ENCODE measurements at regions not wholly inside any gene's neighbourhood (a gene's known extent, or its start where the extent isn't known, plus 50 kb on each side); places are given as distances from the start of the nearest gene placed in this dataset.
"Not testable (repeated sequence)": the region's sequence is repeated elsewhere in the genome, so short reads cannot be mapped to it uniquely, and the experiment has no call there.

- DNase-seq: no peak
Observed at GRCh38 chr2:121151311-121152109, 133.5 kb downstream of the TFCP2L1 start.

DNA sequence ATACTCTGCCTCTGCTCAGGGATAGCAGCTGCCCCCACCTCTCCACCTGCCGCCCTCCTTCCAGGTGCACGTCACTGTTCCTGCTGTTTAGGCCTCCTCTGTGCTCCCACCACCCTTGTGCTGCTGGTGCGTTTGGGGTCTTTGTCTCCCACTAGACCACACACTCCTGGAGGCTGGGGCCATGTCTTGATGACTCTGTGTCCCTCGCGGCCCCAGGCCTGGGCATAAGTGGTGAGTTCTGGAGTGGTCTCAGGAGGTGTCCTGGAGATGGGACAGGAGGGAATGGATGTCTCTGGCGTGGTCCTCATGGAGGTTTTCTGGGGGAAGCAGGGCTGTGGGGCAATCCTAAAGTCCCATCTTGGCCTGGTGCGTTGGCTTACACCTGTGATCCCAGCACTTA lies 132.1 kb downstream of the TFCP2L1 start:
- no peak for DNase-seq

DNA sequence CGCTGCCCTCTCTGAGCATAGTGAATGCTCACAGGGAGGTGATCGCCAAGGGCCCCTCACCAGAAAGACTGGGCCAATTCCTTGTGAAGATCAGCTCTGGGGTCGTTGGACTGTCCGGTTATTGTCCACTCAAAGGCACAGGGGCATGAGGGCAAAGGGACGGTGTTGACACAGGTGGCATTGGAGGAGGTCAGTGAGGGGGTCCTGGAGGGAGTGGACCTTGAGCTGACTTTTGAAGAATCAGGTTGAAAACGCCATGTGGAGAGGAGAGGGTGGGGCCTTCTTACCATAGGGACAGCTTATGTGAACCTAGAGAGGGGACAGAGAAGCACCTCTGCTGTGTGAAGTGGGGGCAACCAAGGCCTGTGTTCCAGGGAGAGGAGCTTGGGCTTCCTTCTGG lies 131.5 kb downstream of the TFCP2L1 start:
- DNase-seq: no peak

GRCh38 chr2:121155502-121156056 lies 129.4 kb downstream of the TFCP2L1 start:
- no peak for DNase-seq

GRCh38 chr2:121157481-121157880 lies 127.5 kb downstream of the TFCP2L1 start:
- not testable (repeated sequence) for DNase-seq

GRCh38 chr2:121159291-121160071 lies 125.5 kb downstream of the TFCP2L1 start:
- DNase-seq: no peak

DNA sequence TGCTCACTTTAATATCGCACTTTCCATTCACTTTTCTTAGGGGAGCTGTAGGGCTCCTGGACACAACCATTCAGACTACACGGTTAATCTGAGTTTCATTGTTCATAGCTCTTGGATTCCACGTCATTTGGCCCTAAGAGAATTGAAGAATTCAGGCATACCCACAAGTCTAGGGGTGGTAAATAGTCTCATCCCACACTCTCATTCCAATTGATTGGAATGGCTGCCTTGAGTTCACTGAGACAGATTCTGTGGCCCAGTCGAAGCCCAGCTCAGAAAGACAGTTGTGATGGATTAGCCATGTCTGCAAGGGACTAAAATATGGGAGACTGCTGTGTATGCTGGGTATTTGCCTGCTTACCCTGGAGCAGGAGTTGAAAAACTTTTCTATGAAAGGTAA lies 124.6 kb downstream of the TFCP2L1 start:
- no peak for DNase-seq

GRCh38 chr2:121161272-121161671 lies 123.7 kb downstream of the TFCP2L1 start:
- DNase-seq: no peak

DNA sequence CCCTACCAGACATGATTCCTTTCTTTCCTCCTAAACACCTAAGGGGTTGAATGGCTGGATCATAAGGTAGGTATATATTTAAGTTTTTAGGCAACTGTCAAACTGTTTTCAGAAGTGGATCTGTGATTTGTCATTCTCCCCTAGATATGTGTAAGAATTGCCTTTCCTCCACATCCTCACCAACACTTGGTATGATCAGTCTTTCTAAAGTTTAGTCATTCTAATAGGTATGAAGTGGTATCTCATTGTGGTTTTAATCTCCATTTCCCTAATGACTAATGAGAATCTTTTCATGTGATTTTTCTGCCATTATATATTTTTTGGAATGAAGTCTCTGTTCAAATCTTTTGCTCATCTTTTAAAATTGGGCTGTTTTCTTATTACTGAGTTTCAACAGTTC lies 122.1 kb downstream of the TFCP2L1 start:
- no peak for DNase-seq

DNA sequence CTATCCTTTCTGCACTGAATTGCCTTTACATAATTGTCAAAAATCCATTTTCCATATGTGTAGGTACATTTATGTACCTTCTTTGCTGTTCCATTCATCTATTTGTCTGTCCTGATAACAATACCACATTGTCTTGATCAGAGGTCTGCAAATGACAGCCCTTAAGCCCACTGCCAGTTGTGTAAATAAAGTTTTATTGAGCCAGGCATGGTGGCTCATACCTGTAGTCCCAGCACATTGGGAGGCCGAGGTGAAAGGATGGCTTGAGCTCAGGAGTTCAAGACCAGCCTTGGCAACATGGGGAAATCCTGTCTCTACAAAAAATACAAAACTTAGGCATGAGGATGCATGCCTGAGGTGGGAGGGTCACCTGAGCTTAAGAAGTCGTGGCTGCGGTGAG lies 121.0 kb downstream of the TFCP2L1 start:
- DNase-seq: no peak

GRCh38 chr2:121165038-121165542 lies 119.9 kb downstream of the TFCP2L1 start:
- no peak for DNase-seq
